ENCODE measurements at regions not wholly inside any gene's neighbourhood (a gene's known extent, or its start where the extent isn't known, plus 50 kb on each side); places are given as distances from the start of the nearest gene placed in this dataset.

DNA sequence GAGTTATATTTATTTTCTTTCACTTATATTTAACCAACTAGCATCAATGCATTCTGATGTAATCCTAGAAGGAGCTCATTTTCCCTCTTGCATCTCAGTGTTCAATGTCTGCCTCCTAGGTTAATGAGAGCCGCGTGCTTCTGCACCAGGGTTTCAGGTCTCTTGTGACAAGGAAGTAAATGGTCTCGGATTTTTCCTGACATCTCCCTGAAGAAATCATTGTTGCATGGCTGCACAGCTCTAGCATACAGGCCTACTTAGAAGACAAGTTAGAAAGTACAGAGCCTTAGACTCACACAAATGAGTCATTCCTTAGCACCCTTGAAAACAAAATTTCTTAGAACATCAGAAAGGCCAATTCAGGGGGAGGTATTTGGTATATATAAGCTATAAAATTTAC lies 57.2 kb upstream of the KLF12 start:
- peak in 7 of 11 donors; percentile 5 to 36 (median 18) for DNase-seq (ENCODE audit: extremely low read depth in 1 of 11, low read depth in 9 of 11, low spot score in 4 of 11)

DNA sequence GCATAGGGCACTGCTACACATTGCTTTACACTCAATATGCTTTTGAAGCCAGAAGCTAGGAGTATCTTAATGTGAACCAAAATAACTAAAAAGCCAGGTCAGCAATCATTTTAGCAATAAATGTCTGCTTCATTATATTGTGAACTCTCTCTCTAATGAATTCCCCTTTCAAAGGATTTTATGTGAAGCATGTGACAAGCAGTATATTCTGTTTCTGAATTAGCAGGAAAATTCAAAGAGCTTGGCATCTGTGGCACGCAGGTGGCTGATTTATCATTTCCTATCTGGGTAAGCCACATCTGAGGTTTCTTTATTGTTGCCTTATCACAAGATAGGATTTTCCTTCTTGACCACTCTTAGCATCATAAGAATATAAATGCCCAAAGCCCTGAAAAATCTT lies 56.8 kb upstream of the KLF12 start:
- peak in 3 of 11 donors; percentile 0 to 15 (median 13) for DNase-seq (ENCODE audit: extremely low read depth in 1 of 11, low read depth in 9 of 11, low spot score in 4 of 11)

- DNase-seq (ENCODE audit: extremely low read depth in 1 of 11, low read depth in 9 of 11, low spot score in 4 of 11), result no peak
These were observed 53.4 kb upstream of the KLF12 start for GRCh38 chr13:74187564-74187963.

DNA sequence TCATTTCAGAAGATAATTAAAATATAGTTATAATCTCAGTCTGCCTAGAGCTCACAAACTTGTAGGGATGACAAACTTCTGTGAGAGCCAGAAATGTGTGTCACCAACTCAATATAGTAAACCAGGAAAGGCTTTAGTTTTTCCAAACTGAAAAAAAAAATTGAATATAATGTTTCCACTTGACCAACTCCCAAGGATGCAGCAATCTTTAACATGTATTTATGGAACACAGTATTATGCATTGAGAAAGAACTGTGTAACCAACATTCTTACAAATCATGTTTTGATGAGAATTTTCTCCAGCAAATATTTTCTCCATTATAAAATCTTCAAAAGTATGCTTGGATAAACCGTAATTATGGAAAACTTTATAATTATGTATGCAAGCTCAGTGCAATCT lies 50.1 kb upstream of the KLF12 start:
- DNase-seq (ENCODE audit: extremely low read depth in 1 of 11, low read depth in 9 of 11, low spot score in 4 of 11), result no peak
